ENCODE measurements at regions not wholly inside any gene's neighbourhood (a gene's known extent, or its start where the extent isn't known, plus 50 kb on each side); places are given as distances from the start of the nearest gene placed in this dataset.

DNA sequence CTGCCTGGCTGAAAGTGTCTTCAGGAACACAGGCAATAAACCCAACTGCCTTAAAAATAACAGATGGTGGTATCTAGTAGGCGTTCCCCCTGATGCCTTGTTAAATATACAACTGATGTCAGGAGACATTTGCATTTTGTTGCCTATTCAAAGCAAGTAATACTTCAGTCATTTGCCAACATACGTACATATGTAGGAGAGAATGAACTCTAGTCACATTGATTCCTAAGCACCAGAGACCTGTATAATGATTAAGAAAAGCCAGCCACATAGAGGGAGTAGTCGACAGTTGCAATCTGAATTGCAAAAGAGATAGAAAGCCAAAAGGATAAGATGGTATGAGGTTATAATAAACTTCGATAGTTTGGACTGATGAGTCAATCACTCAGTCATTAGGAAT lies 191.0 kb upstream of the EMCN start:
- H3K27ac Mint-ChIP-seq = no peak overlapping the region
- TF ChIP-seq, protein P1, sequence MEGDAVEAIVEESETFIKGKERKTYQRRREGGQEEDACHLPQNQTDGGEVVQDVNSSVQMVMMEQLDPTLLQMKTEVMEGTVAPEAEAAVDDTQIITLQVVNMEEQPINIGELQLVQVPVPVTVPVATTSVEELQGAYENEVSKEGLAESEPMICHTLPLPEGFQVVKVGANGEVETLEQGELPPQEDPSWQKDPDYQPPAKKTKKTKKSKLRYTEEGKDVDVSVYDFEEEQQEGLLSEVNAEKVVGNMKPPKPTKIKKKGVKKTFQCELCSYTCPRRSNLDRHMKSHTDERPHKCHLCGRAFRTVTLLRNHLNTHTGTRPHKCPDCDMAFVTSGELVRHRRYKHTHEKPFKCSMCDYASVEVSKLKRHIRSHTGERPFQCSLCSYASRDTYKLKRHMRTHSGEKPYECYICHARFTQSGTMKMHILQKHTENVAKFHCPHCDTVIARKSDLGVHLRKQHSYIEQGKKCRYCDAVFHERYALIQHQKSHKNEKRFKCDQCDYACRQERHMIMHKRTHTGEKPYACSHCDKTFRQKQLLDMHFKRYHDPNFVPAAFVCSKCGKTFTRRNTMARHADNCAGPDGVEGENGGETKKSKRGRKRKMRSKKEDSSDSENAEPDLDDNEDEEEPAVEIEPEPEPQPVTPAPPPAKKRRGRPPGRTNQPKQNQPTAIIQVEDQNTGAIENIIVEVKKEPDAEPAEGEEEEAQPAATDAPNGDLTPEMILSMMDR (IDR thresholded peaks at IDR 0.05; ENCODE audit: unreplicated experiment in 3 of 3) = no peak
- H3K27me3 Mint-ChIP-seq (ENCODE audit: low read depth) = no peaks in the 10 kb centered on the region
- H3K9me3 Mint-ChIP-seq = peaks cover 5% of the 10 kb centered on the region
- no peaks in the 10 kb centered on the region for H3K4me1 Mint-ChIP-seq
- H3K36me3 Mint-ChIP-seq (ENCODE audit: low read depth) = no peaks in the 10 kb centered on the region
- no peak overlapping the region for H3K4me3 Mint-ChIP-seq

DNA sequence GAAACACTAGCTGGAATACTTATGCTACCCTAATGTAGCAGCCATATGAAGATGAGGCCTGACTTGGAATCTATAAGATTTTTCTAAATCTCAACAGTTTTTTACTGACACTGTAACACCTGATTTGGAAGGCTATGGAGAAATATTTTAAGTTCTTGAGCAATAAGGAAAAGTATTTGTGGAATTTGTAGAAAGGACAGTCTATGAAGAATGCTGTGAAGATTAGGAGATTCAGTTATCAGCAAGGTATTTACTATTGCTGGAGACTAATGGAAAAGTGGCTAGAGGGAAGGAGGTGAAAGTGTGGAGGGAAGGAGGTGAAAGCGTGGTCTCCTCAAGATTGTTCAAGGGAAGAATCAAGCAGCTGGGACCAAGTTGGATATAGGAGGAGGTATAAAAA lies 190.0 kb upstream of the EMCN start:
- Mint-ChIP-seq H3K9me3 (peaks cover 4% of the 10 kb centered on the region), H3K4me3 (no peak overlapping the region), H3K36me3 (ENCODE audit: low read depth) (no peaks in the 10 kb centered on the region), H3K4me1 (no peaks in the 10 kb centered on the region), H3K27ac (no peak overlapping the region), H3K27me3 (ENCODE audit: low read depth) (no peaks in the 10 kb centered on the region)
- TF ChIP-seq, protein P1 (IDR thresholded peaks at IDR 0.05; ENCODE audit: unreplicated experiment in 3 of 3) = no peak

DNA sequence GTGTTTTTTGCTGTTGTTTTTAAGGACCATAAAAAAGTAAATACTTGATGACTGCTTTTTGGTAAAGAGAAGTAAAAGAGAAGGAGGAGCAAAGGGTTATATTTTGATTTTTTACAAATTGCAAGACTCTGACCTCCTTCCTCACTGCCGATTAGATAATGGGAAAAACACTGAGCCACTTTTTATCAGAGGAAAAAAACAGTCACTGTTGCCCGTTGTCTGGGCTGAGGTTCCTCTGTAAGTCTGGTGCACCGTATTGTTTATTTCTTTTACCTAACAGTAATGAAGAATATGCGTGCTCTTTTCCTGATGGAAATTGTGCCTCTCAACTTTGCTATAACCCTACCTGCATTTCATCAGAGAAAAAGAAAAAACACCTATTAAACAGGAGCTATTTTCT lies 178.7 kb upstream of the EMCN start:
- TF ChIP-seq, protein P1 (IDR thresholded peaks at IDR 0.05; ENCODE audit: unreplicated experiment in 3 of 3) = no peak
- Mint-ChIP-seq H3K36me3 (ENCODE audit: low read depth) (no peaks in the 10 kb centered on the region), H3K9me3 (no peaks in the 10 kb centered on the region), H3K27me3 (ENCODE audit: low read depth) (no peaks in the 10 kb centered on the region), H3K4me1 (no peaks in the 10 kb centered on the region), H3K4me3 (no peak overlapping the region), H3K27ac (no peak overlapping the region)

DNA sequence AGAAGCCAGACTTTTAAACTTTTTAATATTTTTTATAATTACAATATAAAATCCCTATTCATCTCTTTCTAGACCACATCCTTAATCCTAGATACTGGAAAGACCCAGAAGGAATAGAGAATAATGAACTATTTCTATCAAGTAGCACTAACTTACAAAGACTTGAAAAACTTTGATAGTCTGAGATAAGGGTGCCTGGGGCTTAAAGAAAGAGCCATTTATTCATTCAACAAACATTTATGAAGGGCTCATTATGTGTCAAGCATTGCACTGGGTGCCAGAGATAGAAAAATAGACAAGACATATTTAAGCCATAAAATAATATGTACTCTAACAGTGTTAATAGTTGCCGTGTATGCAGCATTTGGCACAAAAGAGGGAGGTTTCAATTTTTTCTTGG lies 178.0 kb upstream of the EMCN start:
- Mint-ChIP-seq H3K4me3 (no peak overlapping the region), H3K27me3 (ENCODE audit: low read depth) (no peaks in the 10 kb centered on the region), H3K27ac (no peak overlapping the region), H3K9me3 (no peaks in the 10 kb centered on the region), H3K4me1 (no peaks in the 10 kb centered on the region), H3K36me3 (ENCODE audit: low read depth) (no peaks in the 10 kb centered on the region)
- TF ChIP-seq, protein P1 (IDR thresholded peaks at IDR 0.05; ENCODE audit: unreplicated experiment in 3 of 3) = no peak

DNA sequence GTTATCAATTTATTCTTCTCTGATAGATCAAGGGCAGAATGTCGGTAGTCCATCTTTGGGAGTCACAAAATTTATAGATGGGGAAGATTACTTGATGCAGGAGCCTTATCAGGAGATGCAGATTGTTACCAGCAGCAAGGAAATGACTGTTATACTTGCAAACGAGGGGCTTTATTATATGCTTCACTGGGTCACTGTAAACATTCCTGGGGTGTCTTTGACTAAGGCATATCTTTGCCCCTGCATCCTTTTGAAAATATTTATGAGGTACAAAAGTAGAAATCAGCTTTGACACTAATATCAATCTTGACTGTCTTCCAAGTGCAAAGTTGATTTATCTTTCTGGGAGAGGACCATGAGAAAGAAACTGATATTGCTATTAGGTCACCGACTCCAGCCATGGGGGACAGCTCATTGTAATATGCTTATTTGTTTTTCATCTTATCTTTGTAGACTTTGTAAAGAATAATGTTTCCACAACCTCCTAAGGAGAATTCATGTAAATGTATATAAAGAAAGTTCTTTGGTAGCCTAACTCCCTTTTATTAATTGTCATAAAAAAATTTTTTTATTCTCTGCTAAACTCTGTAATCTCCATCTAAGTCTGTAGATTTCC lies 177.3 kb upstream of the EMCN start:
- Mint-ChIP-seq H3K9me3 (no peaks in the 10 kb centered on the region), H3K36me3 (ENCODE audit: low read depth) (no peaks in the 10 kb centered on the region), H3K27ac (no peak overlapping the region), H3K4me3 (no peak overlapping the region), H3K4me1 (no peaks in the 10 kb centered on the region), H3K27me3 (ENCODE audit: low read depth) (no peaks in the 10 kb centered on the region)
- TF ChIP-seq, protein P1 (IDR thresholded peaks at IDR 0.05; ENCODE audit: unreplicated experiment in 3 of 3) = no peak

DNA sequence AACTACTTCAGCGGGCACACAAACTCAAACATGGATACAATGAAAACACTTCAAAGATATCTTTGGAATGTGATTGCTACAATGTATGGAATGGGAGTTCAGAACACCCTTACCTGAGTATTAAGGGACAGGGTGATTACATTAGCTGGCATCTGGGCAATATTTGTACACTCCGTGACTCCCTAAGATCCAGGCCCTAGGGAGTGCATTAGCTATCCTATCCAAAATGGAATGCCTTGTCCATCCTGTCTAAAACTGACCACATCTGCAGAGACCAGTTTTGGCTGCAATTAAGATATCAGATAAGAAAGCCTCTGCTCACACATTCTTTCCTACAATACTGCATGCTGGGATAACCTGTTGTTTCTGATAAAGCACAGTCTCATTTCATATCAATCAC lies 176.6 kb upstream of the EMCN start:
- Mint-ChIP-seq H3K4me1 (no peaks in the 10 kb centered on the region), H3K36me3 (ENCODE audit: low read depth) (no peaks in the 10 kb centered on the region), H3K27ac (no peak overlapping the region), H3K4me3 (no peak overlapping the region), H3K9me3 (no peaks in the 10 kb centered on the region), H3K27me3 (ENCODE audit: low read depth) (no peaks in the 10 kb centered on the region)
- TF ChIP-seq, protein P1 (IDR thresholded peaks at IDR 0.05; ENCODE audit: unreplicated experiment in 3 of 3) = no peak
